AG04449 (cell line): ENCODE measurements at regions not wholly inside any gene's neighbourhood (a gene's known extent, or its start where the extent isn't known, plus 50 kb on each side); places are given as distances from the start of the nearest gene placed in this dataset.

Experiments used
- CTCF ChIA-PET: fragments of 350-600 bp; formaldehyde crosslinking; extraction: SDS; loops from one replicate; lab custom pipeline; 2021; ENCODE audit warnings: antibody characterized with exemption; lab: Yijun Ruan, JAX
- POLR2A ChIA-PET: fragments of 400-600, 350-600 bp; formaldehyde crosslinking; extraction: SDS; loops from one replicate; lab custom pipeline; 2020; ENCODE audit warnings: antibody characterized with exemption, inconsistent platforms; lab: Yijun Ruan, JAX
- DNase-seq: peaks from one replicate; pipeline ENCODE4 v3.0.0-alpha.2; 2010; ENCODE audit warnings: low read depth, low spot score
- H3K4me3 ChIP-seq: 2 replicates; pipeline ENCODE4 v1.5.1; 2011; ENCODE audit warnings: low read depth, mild to moderate bottlenecking, control low read depth, low read length
- CTCF ChIP-seq: IDR thresholded peaks from one replicate; pipeline ENCODE4 v1.5.1; 2011; ENCODE audit warnings: mild to moderate bottlenecking, moderate library complexity, low read length, control low read depth, inconsistent platforms; ENCODE audit not compliant: insufficient read depth; ENCODE audit errors: missing control alignments

- CTCF ChIA-PET, result no interaction called here
- POLR2A ChIA-PET, result no interaction called here
- no peak overlapping the region for H3K4me3 ChIP-seq
- TF ChIP-seq CTCF, result no peak
- DNase-seq, result no peak
These were observed 756.7 kb downstream of the UQCRFS1 start for GRCh38 chr19:28456252-28456651.

DNA sequence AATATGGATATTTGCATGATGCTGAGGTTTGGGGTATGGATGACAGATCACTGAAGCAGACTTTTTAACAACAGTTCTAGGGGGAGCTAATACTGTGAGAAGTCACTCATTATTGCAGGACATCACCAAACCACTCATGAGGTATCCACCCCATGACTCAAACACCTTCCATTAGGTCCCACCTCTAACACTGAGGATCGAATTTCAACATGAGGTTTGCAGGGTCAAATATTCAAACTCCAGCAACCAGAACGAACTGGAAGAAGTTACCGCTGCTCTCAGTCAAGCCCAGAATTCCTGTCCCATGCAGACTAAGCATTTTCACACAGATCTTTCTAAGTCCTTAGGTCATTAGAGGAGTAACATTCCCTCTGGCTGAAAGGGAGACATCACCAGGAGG, 758.9 kb downstream of the UQCRFS1 start:
- CTCF ChIA-PET, result no interaction called here

GRCh38 chr19:28453420-28453819, 759.5 kb downstream of the UQCRFS1 start:
- TF ChIP-seq CTCF, result no peak
- ChIA-PET POLR2A (no interaction called here), CTCF (no interaction called here)
- H3K4me3 ChIP-seq, result no peak overlapping the region
- DNase-seq, result no peak

More for the DNA sequence above, 758.9 kb downstream of the UQCRFS1 start:
- POLR2A ChIA-PET, result no interaction called here
- no peak overlapping the region for H3K4me3 ChIP-seq
- no peak for DNase-seq
- no peak for TF ChIP-seq CTCF

DNA sequence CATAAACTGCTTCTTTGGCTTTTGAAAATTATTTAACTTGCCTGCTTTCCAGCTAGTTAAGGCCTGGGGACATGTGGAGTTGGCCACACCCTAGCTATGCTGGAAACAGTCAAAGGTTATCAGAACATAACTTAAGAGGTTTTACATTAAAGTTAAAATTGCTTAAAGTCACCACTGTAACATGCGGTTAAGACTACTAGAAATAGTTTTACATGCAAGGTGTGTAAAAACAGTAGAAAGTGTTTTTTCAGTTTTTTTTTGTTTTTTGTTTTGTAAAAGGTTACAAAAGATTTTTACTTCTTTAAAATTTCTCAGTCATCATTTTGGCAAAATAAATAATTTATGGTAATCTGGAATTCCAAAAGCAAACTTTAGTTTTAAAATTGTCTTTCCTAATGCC, 763.1 kb downstream of the UQCRFS1 start:
- CTCF ChIA-PET, result no interaction called here
- POLR2A ChIA-PET, result no interaction called here
- no peak for DNase-seq
- TF ChIP-seq CTCF, result no peak
- no peak overlapping the region for H3K4me3 ChIP-seq

- CTCF ChIA-PET, result no interaction called here
- no peak for TF ChIP-seq CTCF
- DNase-seq, result no peak
- POLR2A ChIA-PET, result no interaction called here
- no peak overlapping the region for H3K4me3 ChIP-seq
These were observed 766.4 kb downstream of the UQCRFS1 start for GRCh38 chr19:28446511-28446910.

GRCh38 chr19:28445826-28446225, 767.1 kb downstream of the UQCRFS1 start:
- ChIA-PET CTCF (no interaction called here), POLR2A (no interaction called here)
- no peak overlapping the region for H3K4me3 ChIP-seq
- no peak for DNase-seq
- TF ChIP-seq CTCF, result no peak
